Transverse colon (tissue), 3 donors: ENCODE measurements at regions not wholly inside any gene's neighbourhood (a gene's known extent, or its start where the extent isn't known, plus 50 kb on each side); places are given as distances from the start of the nearest gene placed in this dataset.

Experiments
- POLR2A ChIP-seq: fragments of 450-650 bp; IDR thresholded peaks from one replicate; pipeline ENCODE4 v1.6.1; 2016; ENCODE audit warnings: antibody characterized with exemption, mild to moderate bottlenecking, moderate library complexity
- TF ChIP-seq, protein P1 (sequence below), 5 experiments: fragments of 200-600 bp in 3 of 5; fragments of 450-650 bp in 2 of 5; sonication (generic) in 3 of 5; IDR thresholded peaks; 1 replicate in 2 of 5; 2 replicates in 3 of 5; pipeline ENCODE4 v1.5.1; 2016 to 2017; ENCODE audit warnings: antibody characterized with exemption in 5 of 5, inconsistent platforms in 3 of 5, mild to moderate bottlenecking in 2 of 5, moderate library complexity in 1 of 5

DNA sequence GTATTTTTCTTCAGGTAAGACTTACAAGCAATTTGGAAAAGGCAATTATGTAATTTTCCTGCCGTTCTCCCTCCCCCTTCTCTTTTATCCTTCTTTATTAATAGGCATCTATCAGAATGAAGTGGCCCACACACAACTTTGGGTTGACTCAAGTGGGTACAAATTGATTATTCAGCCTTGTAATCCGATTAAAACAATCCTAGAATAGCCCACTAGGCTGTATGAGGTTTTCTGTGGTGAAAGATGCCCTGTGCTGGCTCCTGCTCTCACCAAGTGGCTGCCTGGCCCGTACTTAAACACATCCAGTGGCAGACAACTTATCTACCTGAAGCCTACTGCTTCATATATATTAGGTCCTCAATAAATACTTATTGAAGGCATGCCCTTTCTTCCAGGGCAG lies 177.3 kb upstream of the C9orf72 start:
- TF ChIP-seq, protein P1, sequence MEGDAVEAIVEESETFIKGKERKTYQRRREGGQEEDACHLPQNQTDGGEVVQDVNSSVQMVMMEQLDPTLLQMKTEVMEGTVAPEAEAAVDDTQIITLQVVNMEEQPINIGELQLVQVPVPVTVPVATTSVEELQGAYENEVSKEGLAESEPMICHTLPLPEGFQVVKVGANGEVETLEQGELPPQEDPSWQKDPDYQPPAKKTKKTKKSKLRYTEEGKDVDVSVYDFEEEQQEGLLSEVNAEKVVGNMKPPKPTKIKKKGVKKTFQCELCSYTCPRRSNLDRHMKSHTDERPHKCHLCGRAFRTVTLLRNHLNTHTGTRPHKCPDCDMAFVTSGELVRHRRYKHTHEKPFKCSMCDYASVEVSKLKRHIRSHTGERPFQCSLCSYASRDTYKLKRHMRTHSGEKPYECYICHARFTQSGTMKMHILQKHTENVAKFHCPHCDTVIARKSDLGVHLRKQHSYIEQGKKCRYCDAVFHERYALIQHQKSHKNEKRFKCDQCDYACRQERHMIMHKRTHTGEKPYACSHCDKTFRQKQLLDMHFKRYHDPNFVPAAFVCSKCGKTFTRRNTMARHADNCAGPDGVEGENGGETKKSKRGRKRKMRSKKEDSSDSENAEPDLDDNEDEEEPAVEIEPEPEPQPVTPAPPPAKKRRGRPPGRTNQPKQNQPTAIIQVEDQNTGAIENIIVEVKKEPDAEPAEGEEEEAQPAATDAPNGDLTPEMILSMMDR (IDR thresholded peaks at IDR 0.05) = no peak
- no peak for TF ChIP-seq POLR2A
